CD8-positive, alpha-beta memory T cell (primary cell): ENCODE measurements at regions not wholly inside any gene's neighbourhood (a gene's known extent, or its start where the extent isn't known, plus 50 kb on each side); places are given as distances from the start of the nearest gene placed in this dataset.

Experiments used
- CTCF ChIA-PET: fragments of 350-600 bp; sonication (Branson Sonifier 250); formaldehyde crosslinking; loops from one replicate; lab custom pipeline; 2021; ENCODE audit warnings: antibody characterized with exemption; lab: Charles Lee
- POLR2A ChIA-PET: fragments of 350-600 bp; sonication (Branson Sonifier 250); formaldehyde crosslinking; loops from one replicate; lab custom pipeline; 2021; ENCODE audit warnings: antibody characterized with exemption; lab: Charles Lee
- DNase-seq, 5 donors: peaks; one replicate each; pipeline versions ENCODE4 v3.0.0 to v3.0.0-alpha.2; 2020 to 2022; ENCODE audit warnings: mixed read lengths in 1 of 5
- H3K27ac ChIP-seq: one replicate; pipeline ENCODE4 v1.7.0; 2013; ENCODE audit warnings: low read depth, mild to moderate bottlenecking, low read length, moderate library complexity
- H3K27me3 ChIP-seq: 2 replicates; pipeline ENCODE4 v1.7.0; 2013; ENCODE audit warnings: low read length, mild to moderate bottlenecking; ENCODE audit not compliant: insufficient read depth, poor library complexity, severe bottlenecking
- H3K36me3 ChIP-seq: 2 replicates; pipeline ENCODE4 v1.7.0; 2013; ENCODE audit warnings: mild to moderate bottlenecking, low read length, moderate library complexity; ENCODE audit not compliant: insufficient read depth
- H3K4me1 ChIP-seq: 2 replicates; pipeline ENCODE4 v1.7.0; 2013; ENCODE audit warnings: mild to moderate bottlenecking, low read length, moderate library complexity; ENCODE audit not compliant: insufficient read depth
- H3K4me3 ChIP-seq: 2 replicates; pipeline ENCODE4 v1.7.0; 2013; ENCODE audit warnings: mild to moderate bottlenecking, low read length
- H3K9me3 ChIP-seq: 2 replicates; pipeline ENCODE4 v1.7.0; 2013; ENCODE audit warnings: mild to moderate bottlenecking, low read length
- H3K27ac Mint-ChIP-seq, 8 donors: one replicate each; pipeline ENCODE4 v1.8.0; 2020 to 2021; ENCODE audit warnings: mixed read lengths in 8 of 8, mild to moderate bottlenecking in 6 of 8, inconsistent platforms in 3 of 8, moderate library complexity in 3 of 8
- H3K27me3 Mint-ChIP-seq, 2 donors: one replicate each; pipeline ENCODE4 v1.8.0; 2020 to 2021; ENCODE audit warnings: mixed read lengths in 2 of 2, mild to moderate bottlenecking in 1 of 2, moderate library complexity in 1 of 2
- H3K36me3 Mint-ChIP-seq, 3 donors: one replicate each; pipeline ENCODE4 v1.8.0; 2020 to 2021; ENCODE audit warnings: mixed read lengths in 3 of 3, inconsistent platforms in 1 of 3, mild to moderate bottlenecking in 1 of 3
- H3K4me1 Mint-ChIP-seq, 3 donors: one replicate each; pipeline ENCODE4 v1.8.0; 2020 to 2021; ENCODE audit warnings: mixed read lengths in 3 of 3, inconsistent platforms in 1 of 3, mild to moderate bottlenecking in 1 of 3
- H3K4me3 Mint-ChIP-seq, 7 donors: one replicate each; pipeline ENCODE4 v1.8.0; 2020 to 2021; ENCODE audit warnings: mixed read lengths in 7 of 7, mild to moderate bottlenecking in 6 of 7, moderate library complexity in 4 of 7, inconsistent platforms in 2 of 7
- H3K9me3 Mint-ChIP-seq, 5 donors: one replicate each; pipeline ENCODE4 v1.8.0; 2020 to 2022; ENCODE audit warnings: mixed read lengths in 5 of 5, mild to moderate bottlenecking in 3 of 5, moderate library complexity in 2 of 5, inconsistent platforms in 1 of 5

DNA sequence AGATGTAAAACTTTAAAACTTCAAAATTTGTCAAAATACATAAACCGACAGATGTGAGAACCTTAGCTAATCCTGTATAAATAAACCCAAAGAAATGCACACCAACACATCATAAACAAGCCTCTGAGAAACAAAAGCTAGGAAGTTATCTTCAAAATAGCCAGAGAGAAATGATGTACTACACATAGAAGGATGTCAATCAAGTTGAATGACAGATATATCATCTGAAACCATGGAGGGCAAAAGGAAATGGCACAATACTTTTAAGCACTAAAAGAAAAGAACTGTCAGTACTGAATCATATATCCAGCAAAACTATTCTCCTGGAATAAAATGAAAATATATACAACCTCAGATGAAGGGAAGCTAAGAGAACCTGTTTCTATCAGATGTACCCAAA, 595.1 kb upstream of the PTGER4 start:
- H3K4me1 ChIP-seq = no peaks in the 10 kb centered on the region
- H3K27ac Mint-ChIP-seq = no peak overlapping the region
- H3K36me3 ChIP-seq = no peaks in the 10 kb centered on the region
- no peak for DNase-seq
- CTCF ChIA-PET = no interaction called here
- H3K27me3 Mint-ChIP-seq = no peaks in the 10 kb centered on the region
- POLR2A ChIA-PET = no interaction called here
- H3K36me3 Mint-ChIP-seq = peaks cover 0 to 4% (median 0%) of the 10 kb centered on the region in 3 donors
- no peaks in the 10 kb centered on the region for H3K9me3 ChIP-seq
- H3K27me3 ChIP-seq = no peaks in the 10 kb centered on the region
- no peak overlapping the region for H3K27ac ChIP-seq
- no peaks in the 10 kb centered on the region for H3K4me1 Mint-ChIP-seq
- H3K4me3 Mint-ChIP-seq = no peak overlapping the region
- H3K4me3 ChIP-seq = no peak overlapping the region
- peaks cover 0 to 6% (median 2%) of the 10 kb centered on the region in 5 donors for H3K9me3 Mint-ChIP-seq

GRCh38 chr5:40082313-40082712, 597.4 kb upstream of the PTGER4 start:
- no peak overlapping the region for H3K27ac ChIP-seq
- H3K36me3 Mint-ChIP-seq = peaks cover 0 to 10% (median 0%) of the 10 kb centered on the region in 3 donors
- no peaks in the 10 kb centered on the region for H3K27me3 ChIP-seq
- no peaks in the 10 kb centered on the region for H3K36me3 ChIP-seq
- H3K27ac Mint-ChIP-seq = no peak overlapping the region
- POLR2A ChIA-PET = no interaction called here
- H3K4me3 Mint-ChIP-seq = no peak overlapping the region
- CTCF ChIA-PET = no interaction called here
- H3K27me3 Mint-ChIP-seq = peaks cover 0 to 1% of the 10 kb centered on the region in 2 donors
- no peak overlapping the region for H3K4me3 ChIP-seq
- H3K9me3 Mint-ChIP-seq = no peaks in the 10 kb centered on the region
- H3K4me1 Mint-ChIP-seq = no peaks in the 10 kb centered on the region
- DNase-seq = no peak
- no peaks in the 10 kb centered on the region for H3K9me3 ChIP-seq
- H3K4me1 ChIP-seq = no peaks in the 10 kb centered on the region

DNA sequence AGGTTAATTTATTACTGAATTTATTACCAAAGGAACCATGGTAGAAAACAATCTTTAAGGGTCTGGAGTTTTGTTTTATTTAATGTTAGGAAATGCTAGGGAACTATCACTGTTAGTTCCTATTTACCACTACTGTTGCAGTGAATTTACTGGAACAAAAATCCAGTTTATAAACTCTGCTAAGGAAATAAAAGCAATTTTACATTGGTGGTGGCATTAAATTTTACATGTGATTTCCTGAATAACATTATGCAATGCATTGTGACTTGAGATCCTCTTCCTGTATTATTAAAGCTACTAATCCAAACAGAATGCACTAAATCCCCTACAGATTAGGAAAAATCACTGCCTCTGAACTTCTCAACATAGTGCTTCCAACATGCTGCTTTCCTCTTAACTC, 599.5 kb upstream of the PTGER4 start:
- Mint-ChIP-seq H3K36me3 (peaks cover 0 to 16% (median 0%) of the 10 kb centered on the region in 3 donors), H3K27me3 (peaks cover 0 to 1% of the 10 kb centered on the region in 2 donors), H3K9me3 (no peaks in the 10 kb centered on the region), H3K4me1 (no peaks in the 10 kb centered on the region), H3K4me3 (no peak overlapping the region), H3K27ac (no peak overlapping the region)
- no peaks in the 10 kb centered on the region for H3K9me3 ChIP-seq
- H3K27ac ChIP-seq = no peak overlapping the region
- no peaks in the 10 kb centered on the region for H3K27me3 ChIP-seq
- ChIA-PET POLR2A (no interaction called here), CTCF (no interaction called here)
- no peak for DNase-seq
- H3K4me3 ChIP-seq = no peak overlapping the region
- H3K36me3 ChIP-seq = no peaks in the 10 kb centered on the region
- no peaks in the 10 kb centered on the region for H3K4me1 ChIP-seq

- POLR2A ChIA-PET = no interaction called here
- CTCF ChIA-PET = no interaction called here
- H3K27me3 Mint-ChIP-seq = peaks cover 0 to 1% of the 10 kb centered on the region in 2 donors
- H3K27ac ChIP-seq = no peak overlapping the region
- DNase-seq = no peak
- H3K36me3 Mint-ChIP-seq = peaks cover 0 to 16% (median 0%) of the 10 kb centered on the region in 3 donors
- H3K4me3 Mint-ChIP-seq = no peak overlapping the region
- no peaks in the 10 kb centered on the region for H3K36me3 ChIP-seq
- no peak overlapping the region for H3K27ac Mint-ChIP-seq
- no peaks in the 10 kb centered on the region for H3K9me3 ChIP-seq
- H3K4me1 ChIP-seq = no peaks in the 10 kb centered on the region
- H3K4me1 Mint-ChIP-seq = no peaks in the 10 kb centered on the region
- H3K4me3 ChIP-seq = no peak overlapping the region
- no peaks in the 10 kb centered on the region for H3K27me3 ChIP-seq
- no peaks in the 10 kb centered on the region for H3K9me3 Mint-ChIP-seq
Measured at GRCh38 chr5:40078898-40079575, 600.7 kb upstream of the PTGER4 start.

- Mint-ChIP-seq H3K9me3 (no peaks in the 10 kb centered on the region), H3K4me3 (no peak overlapping the region), H3K36me3 (peaks cover 0 to 13% (median 0%) of the 10 kb centered on the region in 3 donors), H3K4me1 (no peaks in the 10 kb centered on the region), H3K27me3 (peaks cover 0 to 1% of the 10 kb centered on the region in 2 donors), H3K27ac (no peak overlapping the region)
- ChIA-PET POLR2A (no interaction called here), CTCF (no interaction called here)
- H3K27ac ChIP-seq = no peak overlapping the region
- no peaks in the 10 kb centered on the region for H3K36me3 ChIP-seq
- H3K9me3 ChIP-seq = no peaks in the 10 kb centered on the region
- no peaks in the 10 kb centered on the region for H3K27me3 ChIP-seq
- H3K4me1 ChIP-seq = no peaks in the 10 kb centered on the region
- no peak for DNase-seq
- no peak overlapping the region for H3K4me3 ChIP-seq
Measured at GRCh38 chr5:40074826-40075225, 604.9 kb upstream of the PTGER4 start.

GRCh38 chr5:40073927-40074326, 605.8 kb upstream of the PTGER4 start:
- Histone ChIP-seq H3K27me3 (no peaks in the 10 kb centered on the region), H3K4me3 (no peak overlapping the region), H3K27ac (no peak overlapping the region), H3K9me3 (no peaks in the 10 kb centered on the region), H3K4me1 (no peaks in the 10 kb centered on the region), H3K36me3 (no peaks in the 10 kb centered on the region)
- DNase-seq = no peak
- Mint-ChIP-seq H3K27ac (no peak overlapping the region), H3K36me3 (peaks cover 0 to 10% (median 0%) of the 10 kb centered on the region in 3 donors), H3K4me1 (no peaks in the 10 kb centered on the region), H3K4me3 (no peak overlapping the region), H3K27me3 (peaks cover 0 to 1% of the 10 kb centered on the region in 2 donors), H3K9me3 (no peaks in the 10 kb centered on the region)
- POLR2A ChIA-PET = no interaction called here
- CTCF ChIA-PET = no interaction called here

- ChIA-PET CTCF (no interaction called here), POLR2A (no interaction called here)
- no peak overlapping the region for H3K4me3 ChIP-seq
- Mint-ChIP-seq H3K4me1 (no peaks in the 10 kb centered on the region), H3K27ac (no peak overlapping the region), H3K36me3 (peaks cover 0 to under 1% (median 0%) of the 10 kb centered on the region in 3 donors), H3K27me3 (peaks cover 0 to 3% of the 10 kb centered on the region in 2 donors), H3K9me3 (no peaks in the 10 kb centered on the region), H3K4me3 (no peak overlapping the region)
- no peaks in the 10 kb centered on the region for H3K36me3 ChIP-seq
- no peak overlapping the region for H3K27ac ChIP-seq
- no peak for DNase-seq
- no peaks in the 10 kb centered on the region for H3K27me3 ChIP-seq
- no peaks in the 10 kb centered on the region for H3K9me3 ChIP-seq
- H3K4me1 ChIP-seq = no peaks in the 10 kb centered on the region
Measured at GRCh38 chr5:40071870-40072269, 607.8 kb upstream of the PTGER4 start.

GRCh38 chr5:40066616-40067015, 613.1 kb upstream of the PTGER4 start:
- Histone ChIP-seq H3K4me1 (no peaks in the 10 kb centered on the region), H3K9me3 (no peaks in the 10 kb centered on the region), H3K27ac (no peak overlapping the region), H3K27me3 (no peaks in the 10 kb centered on the region), H3K36me3 (no peaks in the 10 kb centered on the region), H3K4me3 (no peak overlapping the region)
- H3K4me1 Mint-ChIP-seq = no peaks in the 10 kb centered on the region
- no peak overlapping the region for H3K27ac Mint-ChIP-seq
- H3K4me3 Mint-ChIP-seq = no peak overlapping the region
- H3K9me3 Mint-ChIP-seq = no peaks in the 10 kb centered on the region
- peaks cover 0 to 3% of the 10 kb centered on the region in 2 donors for H3K27me3 Mint-ChIP-seq
- H3K36me3 Mint-ChIP-seq = no peaks in the 10 kb centered on the region
- DNase-seq = no peak
- POLR2A ChIA-PET = no interaction called here
- CTCF ChIA-PET = no interaction called here
